Lung (tissue), 11 donors: ENCODE measurements at regions not wholly inside any gene's neighbourhood (a gene's known extent, or its start where the extent isn't known, plus 50 kb on each side); places are given as distances from the start of the nearest gene placed in this dataset.
"Not testable (repeated sequence)": the region's sequence is repeated elsewhere in the genome, so short reads cannot be mapped to it uniquely, and the experiment has no call there.

Experiments used
- ATAC-seq: fragments of 200-7000 bp; cut with Tn5 transposase; one replicate; pipeline ENCODE4 v1.9.1; 2020; ENCODE audit warnings: moderate number of reproducible peaks; ENCODE audit not compliant: insufficient read depth, low FRiP score
- DNase-seq, 3 donors: peaks; one replicate each; pipeline ENCODE4 v3.0.0-alpha.2; 2013 to 2017
- H3K27ac ChIP-seq, 2 donors: one replicate each; pipeline ENCODE4 v1.5.1; 2013; ENCODE audit warnings: mild to moderate bottlenecking in 2 of 2, moderate library complexity in 2 of 2, control low read depth in 1 of 2, inconsistent platforms in 1 of 2, low read depth in 1 of 2, low read length in 1 of 2
- H3K27me3 ChIP-seq, 3 donors: one replicate each; pipeline ENCODE4 v1.5.1; 2013; ENCODE audit warnings: low read length in 2 of 3; ENCODE audit not compliant: control insufficient read depth in 3 of 3, insufficient read depth in 3 of 3
- H3K36me3 ChIP-seq, 4 donors: one replicate each; pipeline ENCODE4 v1.5.1; 2013; ENCODE audit warnings: low read length in 4 of 4, mild to moderate bottlenecking in 1 of 4, moderate library complexity in 1 of 4; ENCODE audit not compliant: control insufficient read depth in 4 of 4, insufficient read depth in 4 of 4
- H3K4me1 ChIP-seq, 5 donors: one replicate each; pipeline ENCODE4 v1.5.1; 2013; ENCODE audit warnings: low read length in 5 of 5, mild to moderate bottlenecking in 2 of 5, moderate library complexity in 1 of 5; ENCODE audit not compliant: control insufficient read depth in 5 of 5, insufficient read depth in 5 of 5
- H3K4me3 ChIP-seq: one replicate; pipeline ENCODE4 v1.5.1; 2013; ENCODE audit warnings: mild to moderate bottlenecking, control low read depth, moderate library complexity
- H3K9ac ChIP-seq, 2 donors: one replicate each; pipeline ENCODE4 v1.5.1; 2013; ENCODE audit warnings: low read length in 2 of 2, control low read depth in 1 of 2; ENCODE audit not compliant: insufficient read depth in 1 of 2
- H3K9me3 ChIP-seq, 4 donors: one replicate each; pipeline ENCODE4 v1.5.1; 2013; ENCODE audit warnings: low read length in 3 of 4, mild to moderate bottlenecking in 1 of 4, moderate library complexity in 1 of 4; ENCODE audit not compliant: control insufficient read depth in 4 of 4, insufficient read depth in 3 of 4
- WGBS, 2 donors: extraction: QIAGEN DNeasy Blood & Tissue Kit; methylation state at CpG; one replicate each; pipeline ENCODE4 v1.1.7; 2013; 5-methylcytosine and 5-hydroxymethylcytosine counted together
- TF ChIP-seq, protein P1 (sequence below): IDR thresholded peaks from 2 replicates; pipeline ENCODE4 v1.5.1; 2012; ENCODE audit warnings: mild to moderate bottlenecking; ENCODE audit errors: control extremely low read depth, extremely low read depth
- donor health status: control.
- donor health status: control.
- donor health status: Bipolar disorder and iron deficiency.
- donor health status: healthy.
- donor health status: DM: yes; HTN: yes; CAD: no.

DNA sequence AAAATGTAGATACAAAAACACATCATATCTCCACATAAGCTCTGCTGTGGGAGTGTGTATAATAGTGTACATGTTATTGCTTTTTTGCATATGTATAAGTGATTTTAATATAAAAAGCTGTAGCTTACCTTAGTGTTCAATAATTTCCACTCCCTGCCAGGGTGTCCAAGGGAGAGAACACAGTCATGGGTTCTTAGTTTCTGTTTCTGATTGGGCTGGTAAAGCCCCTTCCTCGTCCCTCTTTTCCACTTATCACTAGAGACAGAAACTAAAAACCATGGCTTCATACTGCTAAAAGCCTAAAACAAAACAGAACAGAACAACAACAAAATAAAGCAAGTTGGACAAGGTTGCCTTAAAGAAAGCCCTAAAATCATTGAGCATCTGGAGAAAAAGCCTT, 74.4 kb upstream of the S1PR3 start:
- WGBS, 2 donors, result 21 to 32% methylated on average over 1 of the region's 1 CpG
- Histone ChIP-seq H3K36me3 (no peaks in the 10 kb centered on the region), H3K9me3 (peaks cover 0 to 12% (median 3%) of the 10 kb centered on the region in 4 donors), H3K27me3 (no peaks in the 10 kb centered on the region), H3K27ac (no peak overlapping the region), H3K9ac (no peak overlapping the region), H3K4me1 (peaks cover 0 to 7% (median 0%) of the 10 kb centered on the region in 5 donors), H3K4me3 (no peak overlapping the region)
- DNase-seq (no peak), ATAC-seq (no peak)
- TF ChIP-seq, protein P1, sequence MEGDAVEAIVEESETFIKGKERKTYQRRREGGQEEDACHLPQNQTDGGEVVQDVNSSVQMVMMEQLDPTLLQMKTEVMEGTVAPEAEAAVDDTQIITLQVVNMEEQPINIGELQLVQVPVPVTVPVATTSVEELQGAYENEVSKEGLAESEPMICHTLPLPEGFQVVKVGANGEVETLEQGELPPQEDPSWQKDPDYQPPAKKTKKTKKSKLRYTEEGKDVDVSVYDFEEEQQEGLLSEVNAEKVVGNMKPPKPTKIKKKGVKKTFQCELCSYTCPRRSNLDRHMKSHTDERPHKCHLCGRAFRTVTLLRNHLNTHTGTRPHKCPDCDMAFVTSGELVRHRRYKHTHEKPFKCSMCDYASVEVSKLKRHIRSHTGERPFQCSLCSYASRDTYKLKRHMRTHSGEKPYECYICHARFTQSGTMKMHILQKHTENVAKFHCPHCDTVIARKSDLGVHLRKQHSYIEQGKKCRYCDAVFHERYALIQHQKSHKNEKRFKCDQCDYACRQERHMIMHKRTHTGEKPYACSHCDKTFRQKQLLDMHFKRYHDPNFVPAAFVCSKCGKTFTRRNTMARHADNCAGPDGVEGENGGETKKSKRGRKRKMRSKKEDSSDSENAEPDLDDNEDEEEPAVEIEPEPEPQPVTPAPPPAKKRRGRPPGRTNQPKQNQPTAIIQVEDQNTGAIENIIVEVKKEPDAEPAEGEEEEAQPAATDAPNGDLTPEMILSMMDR, result no peak

DNA sequence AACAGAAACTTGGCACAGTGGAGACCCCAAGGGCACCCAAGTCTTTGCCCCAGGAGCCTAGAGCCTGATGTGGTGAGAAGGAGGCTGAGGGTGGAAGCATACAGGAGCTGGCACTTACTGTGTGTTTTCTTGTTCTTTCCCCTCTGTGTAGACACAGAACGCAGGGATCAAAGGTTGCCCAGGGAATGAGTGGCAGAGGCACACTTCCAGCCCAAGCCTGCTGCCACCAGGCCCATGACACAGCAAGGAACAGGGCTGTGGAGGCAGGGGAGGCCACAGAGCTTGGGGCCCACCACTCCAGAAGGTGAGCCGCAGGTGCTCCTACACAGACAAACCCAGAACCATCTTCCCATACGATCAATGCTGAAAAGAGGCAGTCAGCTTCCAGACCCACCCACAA, 73.9 kb upstream of the S1PR3 start:
- Histone ChIP-seq H3K9ac (no peak overlapping the region), H3K27me3 (no peaks in the 10 kb centered on the region), H3K9me3 (peaks cover 0 to 12% (median 3%) of the 10 kb centered on the region in 4 donors), H3K4me1 (peaks cover 0 to 7% (median 0%) of the 10 kb centered on the region in 5 donors), H3K36me3 (no peaks in the 10 kb centered on the region), H3K27ac (no peak overlapping the region), H3K4me3 (no peak overlapping the region)
- TF ChIP-seq, protein P1, result no peak
- 90 to 94% methylated on average over 3 of the region's 3 CpGs for WGBS, 2 donors
- DNase-seq (no peak), ATAC-seq (no peak)

DNA sequence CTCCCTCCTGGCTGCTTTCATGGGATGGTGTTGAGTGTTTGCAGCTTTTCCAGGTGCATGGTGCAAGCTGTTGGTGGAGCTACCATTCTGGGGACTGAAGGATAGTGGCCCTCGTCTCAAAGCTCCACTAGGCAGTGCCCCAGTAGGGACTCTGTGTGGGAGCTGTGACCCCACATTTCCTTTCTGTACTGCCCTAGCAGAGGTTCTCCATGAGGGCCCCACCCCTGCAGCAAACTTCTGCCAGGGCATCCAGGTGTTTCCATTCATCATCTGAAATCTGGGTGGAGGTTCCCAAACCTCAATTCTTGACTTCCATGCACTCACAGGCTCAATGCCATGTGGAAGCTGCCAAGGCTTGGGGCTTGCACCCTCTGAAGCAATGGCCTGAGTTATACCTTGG, 72.7 kb upstream of the S1PR3 start:
- ATAC-seq, H3K27ac ChIP-seq: not testable (repeated sequence)

DNA sequence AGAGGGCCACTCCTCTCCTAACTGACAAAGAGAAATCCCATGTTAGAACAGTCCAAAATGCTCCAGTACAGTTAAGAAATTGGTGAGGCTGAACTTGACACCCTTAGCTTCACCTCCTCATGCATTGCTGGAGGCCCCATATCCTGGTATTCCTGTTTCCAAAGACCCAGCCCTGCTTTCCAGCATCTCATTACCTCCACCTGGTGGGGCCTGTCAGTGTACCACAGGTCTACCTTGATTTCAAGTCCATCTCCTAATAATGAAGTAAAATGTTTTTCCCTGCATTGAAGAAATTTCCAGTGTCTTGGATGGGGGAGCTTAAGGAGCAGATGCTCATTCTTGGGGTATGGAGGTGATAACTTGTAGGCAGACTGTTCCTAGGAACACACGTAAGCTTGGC, 70.6 kb upstream of the S1PR3 start:
- no peak overlapping the region for H3K27ac ChIP-seq
- no peak overlapping the region for H3K9ac ChIP-seq
- peaks cover 0 to 12% (median 3%) of the 10 kb centered on the region in 4 donors for H3K9me3 ChIP-seq
- no peaks in the 10 kb centered on the region for H3K27me3 ChIP-seq
- DNase-seq, result no peak
- no peak for ATAC-seq
- no peak overlapping the region for H3K4me3 ChIP-seq
- WGBS, 2 donors, result 90 to 96% methylated on average over 1 of the region's 1 CpG
- no peaks in the 10 kb centered on the region for H3K36me3 ChIP-seq
- TF ChIP-seq, protein P1, result no peak
- peaks cover 0 to 3% (median 0%) of the 10 kb centered on the region in 5 donors for H3K4me1 ChIP-seq

More for the DNA sequence above, 72.7 kb upstream of the S1PR3 start:
- WGBS, 2 donors, result 71 to 73% methylated on average over 1 of the region's 1 CpG
- not testable (repeated sequence) for H3K36me3 ChIP-seq, H3K4me3 ChIP-seq, H3K9ac ChIP-seq, H3K4me1 ChIP-seq, H3K27me3 ChIP-seq, DNase-seq
- H3K9me3 ChIP-seq, result peaks cover 0 to 12% (median 3%) of the 10 kb centered on the region in 4 donors
